NCI-H2081 treated with DMSO at 0.1 percent for 48 hours (cell line): ENCODE measurements at regions not wholly inside any gene's neighbourhood (a gene's known extent, or its start where the extent isn't known, plus 50 kb on each side); places are given as distances from the start of the nearest gene placed in this dataset.
"Not testable (repeated sequence)": the region's sequence is repeated elsewhere in the genome, so short reads cannot be mapped to it uniquely, and the experiment has no call there.

Source experiments
- DNase-seq: peaks from one replicate; lab custom pipeline; 2025; lab: John Stamatoyannopoulos, UW

DNA sequence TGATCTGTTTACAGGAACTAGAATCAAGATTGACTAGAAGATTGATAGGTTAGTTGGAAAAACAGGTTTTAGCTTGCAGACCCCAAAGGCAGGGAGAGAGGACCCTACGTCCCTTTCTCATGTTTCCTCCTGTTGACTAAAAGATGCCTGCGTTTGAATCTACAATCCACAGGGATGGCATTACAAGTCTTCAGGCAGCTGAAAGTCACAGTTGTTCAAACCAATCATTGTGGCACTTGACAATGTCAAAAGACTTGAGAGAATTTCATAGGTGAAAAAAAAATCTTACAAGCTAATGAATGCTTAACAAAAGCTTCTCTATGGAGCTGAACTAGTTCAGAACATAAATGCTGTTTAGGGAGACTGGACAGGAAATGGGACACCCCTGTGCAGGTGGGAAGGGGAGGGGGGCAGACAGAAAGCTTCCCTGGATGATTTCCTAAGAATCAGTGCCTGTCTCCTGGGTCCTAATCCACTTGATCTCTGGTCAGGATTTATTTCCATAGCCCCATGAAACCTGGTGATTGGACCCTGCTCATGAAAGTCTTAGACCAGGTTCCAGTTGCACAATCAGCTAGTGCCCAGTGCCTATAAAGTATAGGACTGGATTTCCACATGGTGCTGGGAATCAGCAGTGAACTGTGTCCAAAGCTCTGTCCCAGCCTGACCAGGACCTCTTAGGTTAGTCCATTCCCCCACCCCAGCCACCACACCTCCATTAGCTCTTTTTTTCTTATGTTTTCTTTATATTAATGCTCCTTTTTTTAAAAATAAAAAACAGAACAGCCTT is 91.6 kb upstream of the BCAR3 start:
- DNase-seq: no peak

GRCh38 chr1:93771843-93772242 is 90.2 kb upstream of the BCAR3 start:
- no peak for DNase-seq

- no peak for DNase-seq
These were observed 89.0 kb upstream of the BCAR3 start for GRCh38 chr1:93770640-93771039.

- DNase-seq: no peak
These were observed 88.1 kb upstream of the BCAR3 start for GRCh38 chr1:93769777-93770176.

DNA sequence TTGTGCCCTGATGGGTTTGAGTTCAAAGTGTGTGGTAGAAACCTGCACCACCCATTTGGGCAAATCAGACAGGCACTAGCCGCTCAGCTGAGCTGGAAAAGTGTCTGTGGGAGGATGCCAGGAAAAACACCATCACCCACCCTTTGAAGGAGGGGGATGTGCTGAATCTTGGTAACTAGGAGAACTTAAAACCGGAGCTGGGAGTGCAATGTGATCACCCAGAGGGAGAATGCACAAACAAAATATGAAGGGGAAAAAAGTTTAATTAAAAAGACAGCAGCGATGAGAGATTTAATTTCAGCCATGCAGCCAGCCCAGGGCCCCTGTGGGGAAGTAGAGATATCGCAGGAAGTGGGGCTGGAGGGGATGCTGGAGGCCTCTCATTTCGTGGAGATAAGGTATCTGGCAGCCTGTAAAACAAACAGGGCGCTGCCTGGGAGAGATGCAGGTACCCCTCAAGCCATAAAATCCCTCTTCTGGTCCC is 86.8 kb upstream of the BCAR3 start:
- no peak for DNase-seq

DNA sequence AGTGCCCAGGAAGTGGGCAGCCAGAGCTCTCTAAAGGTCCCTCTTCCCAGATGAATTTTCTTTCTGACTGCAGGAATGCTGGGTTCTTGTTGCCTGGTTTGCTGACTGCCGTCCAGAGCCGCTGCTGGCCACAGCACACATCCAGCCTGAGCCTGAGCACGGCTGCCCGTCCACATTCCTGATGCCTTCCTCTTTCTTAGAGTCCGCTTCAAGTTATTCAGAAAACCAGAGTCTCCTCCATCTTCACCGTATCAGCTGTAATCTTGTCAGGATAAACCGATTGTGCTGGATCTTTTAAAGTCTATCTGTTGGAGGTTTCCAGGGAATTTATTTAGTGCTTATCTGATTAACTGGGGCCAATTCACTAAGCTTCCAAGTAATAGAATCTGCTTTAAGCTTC is 84.8 kb upstream of the BCAR3 start:
- no peak for DNase-seq

GRCh38 chr1:93765099-93765498 is 83.5 kb upstream of the BCAR3 start:
- DNase-seq: no peak

DNA sequence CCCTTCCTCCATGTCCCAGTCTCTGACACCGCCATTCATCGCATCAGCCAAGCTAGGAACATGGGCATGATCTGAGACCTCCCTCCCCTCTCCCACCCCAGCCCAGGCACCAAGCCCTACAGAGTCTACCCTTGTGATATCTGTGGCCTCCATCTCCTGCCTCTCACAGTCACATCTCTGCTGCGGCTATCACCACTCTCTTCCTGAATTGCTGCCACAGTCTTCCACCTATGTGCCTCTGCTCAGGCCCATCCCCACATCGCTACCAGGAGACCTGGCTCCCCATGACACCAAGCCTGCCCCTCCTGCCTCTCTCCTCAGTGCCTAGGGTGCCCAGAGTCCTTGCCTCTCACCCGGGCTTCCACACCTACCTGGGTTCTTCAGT is 82.7 kb upstream of the BCAR3 start:
- no peak for DNase-seq

DNA sequence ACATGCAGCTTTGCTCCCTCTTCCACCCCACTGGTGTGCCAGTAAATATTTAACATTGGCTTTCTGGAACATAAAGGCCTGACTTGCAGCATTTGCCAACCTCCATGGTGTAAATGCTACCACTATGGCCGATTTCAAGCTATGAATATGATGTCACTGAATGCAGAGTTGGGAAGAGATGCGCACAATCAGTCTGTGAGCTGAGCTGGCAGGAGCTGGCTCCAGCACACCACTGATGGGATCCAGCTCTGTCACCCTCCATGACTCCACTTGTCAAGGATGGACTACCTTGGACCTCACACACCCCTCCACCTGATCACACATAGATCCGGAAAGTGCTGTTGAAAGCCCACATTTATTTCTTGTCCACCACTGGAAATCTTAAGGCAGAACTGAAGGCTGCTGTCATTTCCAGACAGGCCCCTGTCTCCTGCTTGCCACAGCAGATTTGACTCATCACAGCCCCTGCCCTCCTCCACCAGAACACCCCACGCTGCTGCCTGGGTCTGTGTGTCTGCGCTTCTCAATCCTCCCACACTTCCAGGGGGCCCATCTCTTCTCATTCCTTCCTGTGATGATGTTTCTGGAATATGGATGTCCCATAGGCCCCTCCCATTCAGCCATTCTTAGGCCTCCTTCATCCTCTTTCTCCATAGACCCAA is 82.2 kb upstream of the BCAR3 start:
- no peak for DNase-seq

DNA sequence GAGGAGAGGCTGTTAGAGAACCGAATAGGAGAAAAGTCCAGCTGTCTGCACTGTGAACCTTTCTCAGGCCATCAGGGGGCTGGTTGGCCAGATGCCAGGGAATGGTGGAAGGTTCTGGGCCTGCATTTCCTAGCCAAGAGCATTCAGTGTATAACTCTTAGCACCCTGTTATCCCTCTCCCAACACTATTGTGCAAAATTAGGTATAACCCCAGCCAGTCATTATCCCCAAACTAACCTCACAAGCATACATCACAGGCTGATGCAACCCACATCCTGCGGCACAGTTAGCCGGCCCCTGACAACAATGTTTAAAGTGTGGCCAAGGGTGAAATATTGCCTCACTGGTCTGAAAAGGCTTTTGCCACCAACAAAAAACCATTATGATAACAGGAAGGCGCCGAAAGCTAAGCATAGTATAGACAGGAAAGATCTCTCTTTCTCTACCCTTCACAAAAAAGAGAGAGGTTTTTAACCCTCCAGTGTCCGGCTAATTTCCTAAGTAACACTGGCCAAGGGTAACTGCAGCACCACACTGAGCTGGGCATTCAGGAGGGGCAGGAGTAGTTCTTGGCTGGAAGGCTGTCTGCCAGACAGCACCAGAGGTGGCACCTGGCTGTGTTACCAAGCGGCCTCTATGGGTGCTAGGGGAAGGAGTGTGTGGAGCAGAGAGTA is 77.3 kb upstream of the BCAR3 start:
- DNase-seq: no peak

DNA sequence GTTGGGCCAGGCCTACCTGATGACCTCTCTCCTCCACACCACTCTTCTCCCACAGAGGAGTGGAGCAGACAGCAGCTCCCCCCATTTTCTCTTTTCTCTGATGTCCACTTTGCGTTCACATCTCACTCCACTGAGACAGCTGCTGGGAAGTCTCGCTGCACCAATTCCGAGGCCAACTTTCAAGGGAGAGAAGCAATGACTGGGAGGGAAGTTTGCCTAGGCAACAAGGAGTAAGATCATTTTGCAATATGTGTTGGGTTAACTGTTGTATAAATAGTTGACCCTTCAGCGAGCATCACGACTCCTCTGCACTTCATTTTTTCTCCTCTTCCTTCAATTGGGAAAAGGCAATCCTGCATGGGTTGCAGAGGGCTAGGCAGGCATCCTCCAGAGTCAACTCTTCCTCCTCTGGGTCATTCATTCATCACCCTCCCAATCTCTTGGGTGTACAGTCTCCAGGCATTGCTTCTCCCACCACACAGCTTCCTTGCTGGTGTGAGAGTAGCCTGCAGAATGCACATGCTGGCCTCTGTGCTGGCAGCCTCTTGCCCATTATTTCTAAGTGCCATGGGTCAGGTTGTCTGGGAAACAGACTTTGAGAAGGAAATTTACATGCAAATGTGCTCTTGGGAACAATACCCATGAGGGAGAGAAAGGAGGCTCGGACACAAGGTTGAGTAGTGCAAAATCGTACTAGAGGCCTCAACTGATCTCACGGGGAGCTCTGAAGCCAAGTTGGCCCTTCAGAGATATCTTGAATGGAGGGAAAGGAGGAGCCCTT is 75.8 kb upstream of the BCAR3 start:
- no peak for DNase-seq

DNA sequence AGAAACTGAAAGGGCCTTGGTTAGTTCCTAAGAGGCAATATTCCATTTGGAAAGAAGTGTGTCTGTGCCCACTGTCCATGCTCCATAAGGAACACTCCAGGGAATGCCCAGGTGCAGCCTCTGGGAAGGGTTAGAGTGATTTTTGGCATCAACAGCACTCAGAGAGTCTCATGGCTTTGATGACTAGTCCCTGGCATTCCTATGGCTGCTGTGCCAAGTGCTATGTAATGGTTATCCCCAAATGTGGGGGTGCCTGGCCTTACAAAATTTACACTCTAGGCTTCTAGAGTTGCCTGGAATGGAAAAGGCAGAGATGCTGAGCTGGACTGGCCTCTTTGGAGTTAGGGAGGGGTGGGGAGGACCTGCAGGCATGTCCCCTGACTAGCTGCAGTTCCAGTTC is 75.0 kb upstream of the BCAR3 start:
- no peak for DNase-seq

GRCh38 chr1:93755251-93755715 is 73.6 kb upstream of the BCAR3 start:
- not testable (repeated sequence) for DNase-seq

DNA sequence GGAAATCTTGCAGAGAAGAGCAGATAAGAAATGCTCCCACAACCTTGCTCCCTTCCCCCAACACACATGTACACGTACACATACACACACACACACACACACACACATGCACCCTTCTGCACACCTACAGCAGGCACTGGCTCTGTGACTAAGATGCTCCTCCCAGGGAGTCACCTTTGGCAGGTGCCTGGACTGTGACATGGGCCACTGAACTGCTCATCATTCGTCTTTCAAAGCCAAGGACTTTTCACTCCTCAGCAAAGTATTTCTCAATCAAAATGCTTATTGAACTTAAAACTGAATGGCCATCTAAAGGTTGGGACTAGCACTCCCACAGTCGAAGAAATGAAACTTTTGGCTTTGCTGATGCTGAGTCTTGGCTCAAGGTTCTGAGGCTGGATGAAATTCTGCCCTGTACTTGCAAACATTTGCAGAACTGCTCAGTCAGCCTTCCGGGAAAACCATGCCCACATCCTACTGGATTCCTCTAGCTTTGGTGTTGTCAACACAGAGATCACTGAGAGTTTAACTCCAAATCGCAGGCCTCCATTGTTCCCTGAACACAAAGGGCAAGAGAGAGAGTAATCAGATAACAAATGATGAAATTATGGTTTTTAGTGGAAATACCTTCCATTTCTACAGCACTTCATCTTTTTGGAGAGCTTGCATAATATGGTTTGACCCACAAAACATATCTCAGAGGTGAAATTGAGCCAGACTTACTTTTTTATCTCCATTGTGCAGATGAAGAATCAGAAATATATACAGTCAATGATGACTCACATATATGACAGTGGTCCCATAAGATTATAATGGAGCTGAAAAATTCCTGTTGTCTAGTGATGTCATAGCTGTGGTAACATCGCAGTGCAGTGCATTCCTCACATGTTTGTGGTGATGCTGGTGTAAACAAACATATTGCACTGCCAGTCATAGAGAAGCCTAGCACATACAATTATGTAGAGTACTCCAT is 72.4 kb upstream of the BCAR3 start:
- no peak for DNase-seq

GRCh38 chr1:93751377-93752250 is 70.0 kb upstream of the BCAR3 start:
- DNase-seq: no peak

DNA sequence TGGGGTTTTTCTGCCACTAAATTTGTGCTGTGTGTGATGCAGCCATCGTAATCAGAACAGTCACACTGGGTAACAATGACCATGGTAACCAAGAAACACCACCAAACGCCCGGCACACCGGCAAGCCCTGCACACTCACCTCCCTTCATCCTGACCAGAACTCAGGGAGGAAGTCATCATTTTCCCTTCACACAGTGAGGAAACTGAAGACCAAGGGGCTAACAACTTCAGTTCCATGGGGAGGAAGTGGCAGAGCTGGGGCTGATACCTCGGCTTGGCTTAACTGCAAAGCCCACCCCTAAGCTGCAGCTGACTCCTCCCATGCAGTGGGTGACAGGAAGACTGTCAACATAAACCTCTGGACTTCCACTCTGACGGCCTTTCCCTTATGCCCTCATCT is 69.3 kb upstream of the BCAR3 start:
- DNase-seq: no peak

- DNase-seq: no peak
These were observed 68.3 kb upstream of the BCAR3 start for GRCh38 chr1:93749894-93750301.

GRCh38 chr1:93749487-93749886 is 67.8 kb upstream of the BCAR3 start:
- no peak for DNase-seq

DNA sequence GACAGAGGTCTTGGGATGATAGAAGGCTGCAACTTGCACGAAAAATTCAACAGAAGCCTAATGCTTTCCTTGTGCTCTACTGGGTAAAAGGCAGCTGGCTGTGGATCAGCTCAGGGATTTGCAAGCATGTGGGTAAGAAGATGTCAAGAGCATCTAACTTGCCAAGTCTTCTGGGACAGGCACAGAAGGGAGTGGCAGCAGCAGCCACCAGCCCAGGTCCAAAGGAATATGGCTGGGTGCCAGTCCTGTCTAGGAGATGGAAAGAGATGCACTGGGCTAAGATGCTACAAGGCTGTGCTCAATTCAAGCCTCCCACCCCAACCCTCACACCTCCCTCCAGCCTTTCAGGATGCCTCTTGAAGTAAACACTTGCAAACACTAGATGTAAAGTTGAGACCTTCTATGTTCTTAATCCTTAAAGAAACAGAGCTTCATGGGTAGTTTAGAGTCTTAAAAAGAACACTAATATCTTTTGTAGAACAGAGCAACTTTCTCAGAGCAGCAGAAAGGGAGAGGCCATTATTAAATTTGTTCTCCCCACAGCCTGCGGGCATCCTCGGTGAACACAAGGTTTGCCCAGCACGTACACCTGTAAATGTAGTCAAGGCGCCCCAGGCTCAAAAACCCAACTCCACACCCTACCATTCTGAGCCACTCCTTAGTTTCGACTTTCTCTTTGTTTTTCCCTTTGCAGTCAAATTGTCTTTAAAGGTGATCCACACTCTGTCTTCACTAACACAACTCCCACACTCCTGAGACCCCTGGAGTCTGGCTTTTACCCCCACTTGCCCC is 64.6 kb upstream of the BCAR3 start:
- no peak for DNase-seq
